ENCODE measurements at regions not wholly inside any gene's neighbourhood (a gene's known extent, or its start where the extent isn't known, plus 50 kb on each side); places are given as distances from the start of the nearest gene placed in this dataset.
"Not testable (repeated sequence)": the region's sequence is repeated elsewhere in the genome, so short reads cannot be mapped to it uniquely, and the experiment has no call there.

GRCh38 chr2:77734662-77735340 lies 212.6 kb upstream of the LRRTM4 start:
- dilution Hi-C loops (cut with HindIII; ENCODE audit: low sequenced_read_pairs, unreplicated experiment); POLR2A ChIA-PET (ENCODE audit: unreplicated experiment): not testable (repeated sequence)

More at GRCh38 chr2:77734662-77735340, 212.6 kb upstream of the LRRTM4 start:
- H4K8ac ChIP-seq (ENCODE audit: low read depth in 2 of 2, low read length in 2 of 2); H3K27me3 ChIP-seq (ENCODE audit: control insufficient read depth, insufficient read depth, low read length); H2BK120ac ChIP-seq (ENCODE audit: low read depth, low read length); H3K36me3 ChIP-seq (ENCODE audit: control insufficient read depth, insufficient read depth, low read length); H3K4ac ChIP-seq (ENCODE audit: low read depth, low read length); ATAC-seq (ENCODE audit: low read depth); CTCF ChIA-PET; H2BK15ac ChIP-seq (ENCODE audit: low read depth, low read length); H4K5ac ChIP-seq (ENCODE audit: low read depth, low read length); H2AFZ ChIP-seq (replicated peaks; ENCODE audit: low read length, poor library complexity); H3K56ac ChIP-seq (ENCODE audit: extremely low read depth, insufficient read depth, low read length); H3K27ac ChIP-seq (ENCODE audit: insufficient read depth, low read length); H2BK20ac ChIP-seq (ENCODE audit: low read depth, low read length); H3K23ac ChIP-seq (ENCODE audit: low read depth, low read length); H4K20me1 ChIP-seq (ENCODE audit: insufficient read depth, low read length); H3K4me3 ChIP-seq (ENCODE audit: insufficient read depth, low read depth, low read length); H3K4me2 ChIP-seq (ENCODE audit: low read depth, low read length); H4K91ac ChIP-seq (ENCODE audit: insufficient read depth, low read depth, low read length); H2AK9ac ChIP-seq (replicated peaks; ENCODE audit: low read depth, low read length, poor library complexity); H3K4me1 ChIP-seq (ENCODE audit: control insufficient read depth, insufficient read depth, low read length); H2AK5ac ChIP-seq (ENCODE audit: low read depth, low read length); DNase-seq; H3K9me1 ChIP-seq (ENCODE audit: insufficient read depth, low read length); H3K18ac ChIP-seq (ENCODE audit: low read depth, low read length); H3K9me3 ChIP-seq (ENCODE audit: control insufficient read depth, insufficient read depth, low read length); H3K9ac ChIP-seq (ENCODE audit: low read depth, low read length); intact Hi-C loops (cut with micrococcal nuclease); H2BK5ac ChIP-seq (ENCODE audit: low read depth, low read length, poor library complexity, severe bottlenecking); H3K14ac ChIP-seq (replicated peaks; ENCODE audit: low read depth, low read length); BruUV-seq (replicated peaks); H3K79me1 ChIP-seq (ENCODE audit: low read depth in 1 of 2, low read length in 2 of 2); in situ Hi-C loops (cut with MboI; ENCODE audit: low sequenced_read_pairs): not testable (repeated sequence)
- 93% methylated on average over 14 of the region's 39 CpGs; no CpG with 5 or more reads in 1 of the 2 experiments for WGBS, 2 experiments (ENCODE audit: extremely low coverage in 2 of 2, insufficient read length in 1 of 2)

Data from IMR-90 (cell line).